ENCODE measurements at regions not wholly inside any gene's neighbourhood (a gene's known extent, or its start where the extent isn't known, plus 50 kb on each side); places are given as distances from the start of the nearest gene placed in this dataset.

DNA sequence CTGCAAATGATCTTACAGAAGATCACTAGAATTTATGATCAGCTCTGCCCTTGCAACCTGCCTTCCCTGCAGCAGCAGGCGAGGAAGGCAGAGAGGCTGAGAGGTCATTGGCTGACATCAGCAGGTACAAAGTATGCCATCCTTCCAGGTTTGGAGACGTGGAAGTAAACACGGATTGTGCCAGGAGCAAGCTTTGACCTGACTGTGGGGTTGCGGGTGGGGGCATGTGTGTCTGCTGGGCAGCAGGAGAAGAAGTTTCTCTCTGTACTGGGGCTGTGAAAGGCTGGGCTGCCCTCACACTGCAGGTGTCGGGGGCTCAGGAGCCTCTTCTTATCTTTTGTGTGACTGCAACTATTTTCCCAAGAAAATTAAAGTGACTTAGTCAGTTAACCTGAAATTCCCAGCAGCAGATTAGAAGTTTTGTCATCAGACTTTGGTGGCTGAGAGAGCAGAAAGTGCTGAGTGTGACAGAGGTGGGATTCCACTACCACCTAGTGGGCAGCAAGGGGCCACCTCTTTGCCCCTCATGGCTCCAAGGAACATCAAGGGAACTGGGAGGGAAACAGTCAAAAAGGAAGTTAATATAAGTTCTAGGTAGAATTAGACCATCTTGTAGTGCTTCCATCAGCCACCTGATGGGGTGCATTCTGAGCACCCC is 565.9 kb downstream of the ETS1 start:
- no peak overlapping the region for H3K4me3 ChIP-seq (ENCODE audit: low read depth, low read length)
- no peak for DNase-seq (ENCODE audit: low read depth)
- TF ChIP-seq, protein P1, sequence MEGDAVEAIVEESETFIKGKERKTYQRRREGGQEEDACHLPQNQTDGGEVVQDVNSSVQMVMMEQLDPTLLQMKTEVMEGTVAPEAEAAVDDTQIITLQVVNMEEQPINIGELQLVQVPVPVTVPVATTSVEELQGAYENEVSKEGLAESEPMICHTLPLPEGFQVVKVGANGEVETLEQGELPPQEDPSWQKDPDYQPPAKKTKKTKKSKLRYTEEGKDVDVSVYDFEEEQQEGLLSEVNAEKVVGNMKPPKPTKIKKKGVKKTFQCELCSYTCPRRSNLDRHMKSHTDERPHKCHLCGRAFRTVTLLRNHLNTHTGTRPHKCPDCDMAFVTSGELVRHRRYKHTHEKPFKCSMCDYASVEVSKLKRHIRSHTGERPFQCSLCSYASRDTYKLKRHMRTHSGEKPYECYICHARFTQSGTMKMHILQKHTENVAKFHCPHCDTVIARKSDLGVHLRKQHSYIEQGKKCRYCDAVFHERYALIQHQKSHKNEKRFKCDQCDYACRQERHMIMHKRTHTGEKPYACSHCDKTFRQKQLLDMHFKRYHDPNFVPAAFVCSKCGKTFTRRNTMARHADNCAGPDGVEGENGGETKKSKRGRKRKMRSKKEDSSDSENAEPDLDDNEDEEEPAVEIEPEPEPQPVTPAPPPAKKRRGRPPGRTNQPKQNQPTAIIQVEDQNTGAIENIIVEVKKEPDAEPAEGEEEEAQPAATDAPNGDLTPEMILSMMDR (IDR thresholded peaks at IDR 0.05; ENCODE audit: insufficient read depth, low read depth, low read length): peak; percentile 38

DNA sequence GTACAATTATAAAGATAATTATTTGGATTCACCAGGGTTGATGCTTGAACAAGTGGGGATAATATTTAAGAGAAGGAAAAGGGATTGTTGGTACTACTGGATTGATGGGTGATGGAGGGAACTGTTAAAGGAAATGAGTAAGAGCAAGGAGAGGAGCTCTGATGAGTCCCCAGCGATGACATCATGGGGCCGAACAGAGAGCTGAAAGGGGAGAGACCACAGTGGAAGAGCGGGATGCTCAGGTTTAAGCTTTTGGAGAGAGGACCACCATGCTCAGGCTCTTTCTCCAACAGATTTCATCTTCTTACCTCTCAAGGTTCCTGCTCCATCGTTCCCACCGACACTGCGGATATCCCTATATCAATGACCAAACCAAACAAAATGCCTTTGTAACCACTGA is 568.7 kb downstream of the ETS1 start:
- H3K4me3 ChIP-seq (ENCODE audit: low read depth, low read length): no peak overlapping the region
- DNase-seq (ENCODE audit: low read depth): no peak
- TF ChIP-seq, protein P1 (IDR thresholded peaks at IDR 0.05; ENCODE audit: insufficient read depth, low read depth, low read length): no peak

DNA sequence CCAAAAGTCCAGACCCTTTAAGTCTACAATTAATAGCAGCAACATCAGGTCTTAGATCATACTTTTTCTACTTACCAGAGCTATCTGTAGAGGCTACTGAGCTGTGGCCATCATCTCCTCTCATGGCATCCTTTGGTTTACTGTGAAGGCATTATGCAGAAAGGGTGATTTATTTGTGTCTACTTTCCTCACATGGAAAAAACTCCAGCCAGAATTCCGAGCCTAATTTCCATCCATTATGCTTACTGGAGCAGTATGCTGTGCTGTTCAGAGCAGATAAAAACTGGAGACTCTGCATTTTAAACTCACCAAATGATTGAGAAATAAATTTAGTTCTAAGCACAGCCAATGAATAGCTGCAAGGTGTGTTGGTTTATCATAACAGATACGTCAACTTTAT is 581.8 kb downstream of the ETS1 start:
- TF ChIP-seq, protein P1 (IDR thresholded peaks at IDR 0.05; ENCODE audit: insufficient read depth, low read depth, low read length): no peak
- no peak overlapping the region for H3K4me3 ChIP-seq (ENCODE audit: low read depth, low read length)
- no peak for DNase-seq (ENCODE audit: low read depth)

DNA sequence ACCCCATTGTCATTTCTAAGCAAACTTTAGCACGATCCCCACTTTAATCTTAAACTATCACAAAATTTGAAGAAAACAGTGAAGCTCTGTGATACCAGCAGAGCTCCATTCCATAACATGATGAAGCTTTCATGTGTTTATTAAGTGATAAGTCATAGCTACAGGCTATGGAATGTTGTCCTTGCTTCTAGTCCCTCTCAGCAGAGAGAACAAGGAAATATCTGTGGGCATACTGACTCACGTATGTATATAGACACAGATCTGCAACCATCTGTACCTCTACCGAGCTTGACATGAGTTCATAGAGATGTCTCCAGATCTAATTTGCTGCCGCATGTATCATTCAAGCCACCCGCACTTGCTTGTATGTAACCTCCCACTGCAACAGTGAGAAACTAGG is 588.9 kb downstream of the ETS1 start:
- no peak overlapping the region for H3K4me3 ChIP-seq (ENCODE audit: low read depth, low read length)
- TF ChIP-seq, protein P1 (IDR thresholded peaks at IDR 0.05; ENCODE audit: insufficient read depth, low read depth, low read length): no peak
- DNase-seq (ENCODE audit: low read depth): no peak

DNA sequence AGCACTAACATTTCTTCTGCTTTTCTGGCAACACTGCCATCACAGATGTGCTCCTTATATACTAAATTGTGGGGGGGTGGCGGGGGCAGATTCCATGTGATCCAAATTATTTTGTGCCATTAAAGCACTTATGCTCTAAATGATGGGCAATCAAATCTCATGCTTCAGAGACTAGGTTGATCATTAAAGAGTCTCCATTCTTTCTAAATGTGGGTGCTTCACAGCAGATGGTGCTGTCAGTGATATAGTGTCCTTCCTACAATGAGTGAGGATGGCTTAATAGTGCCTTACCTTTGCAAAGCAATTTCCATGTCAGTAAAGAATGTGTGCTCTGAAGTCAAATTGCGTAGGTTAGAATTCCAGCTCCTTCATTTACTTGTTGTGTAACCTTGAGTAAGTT is 589.8 kb downstream of the ETS1 start:
- no peak overlapping the region for H3K4me3 ChIP-seq (ENCODE audit: low read depth, low read length)
- TF ChIP-seq, protein P1 (IDR thresholded peaks at IDR 0.05; ENCODE audit: insufficient read depth, low read depth, low read length): no peak
- DNase-seq (ENCODE audit: low read depth): no peak

DNA sequence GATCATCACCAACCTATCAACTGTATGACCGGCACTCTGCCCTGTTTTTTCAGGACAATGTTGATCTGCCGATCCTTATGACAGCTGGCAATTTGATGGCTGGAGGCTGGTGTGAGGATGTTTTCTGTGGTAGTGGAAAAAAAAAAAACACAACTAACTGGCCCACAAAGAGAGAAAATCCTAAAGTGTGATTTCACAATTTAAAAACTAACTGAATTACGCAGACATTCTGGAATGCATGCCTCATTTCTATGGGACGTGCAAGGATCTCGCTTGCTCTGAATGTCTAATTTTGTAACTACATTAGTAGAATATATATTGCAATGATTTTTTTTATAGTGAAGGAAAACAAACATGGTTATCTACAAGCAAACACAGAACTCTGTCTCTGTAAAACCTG is 590.5 kb downstream of the ETS1 start:
- no peak for DNase-seq (ENCODE audit: low read depth)
- TF ChIP-seq, protein P1 (IDR thresholded peaks at IDR 0.05; ENCODE audit: insufficient read depth, low read depth, low read length): no peak
- no peak overlapping the region for H3K4me3 ChIP-seq (ENCODE audit: low read depth, low read length)

DNA sequence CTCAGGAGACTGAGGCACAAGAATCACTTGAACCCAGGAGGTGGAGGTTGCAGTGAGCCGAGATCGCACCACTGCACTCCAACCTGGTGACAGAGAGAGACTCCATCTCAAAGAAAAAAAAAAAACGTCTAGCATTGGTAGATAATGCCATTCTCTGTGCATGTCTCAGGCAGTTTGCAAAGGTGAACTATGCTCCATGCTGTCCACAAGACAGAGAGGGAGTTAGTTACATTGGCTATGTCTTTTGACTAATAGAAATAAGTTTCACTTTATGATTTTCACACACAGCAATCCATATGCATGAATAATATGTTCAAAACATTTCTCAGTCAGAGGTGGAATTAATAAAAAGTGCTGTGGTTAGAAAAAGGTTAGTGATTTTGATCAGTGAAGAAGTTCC is 591.4 kb downstream of the ETS1 start:
- no peak overlapping the region for H3K4me3 ChIP-seq (ENCODE audit: low read depth, low read length)
- DNase-seq (ENCODE audit: low read depth): no peak
- TF ChIP-seq, protein P1 (IDR thresholded peaks at IDR 0.05; ENCODE audit: insufficient read depth, low read depth, low read length): no peak

Measured in fibroblast of villous mesenchyme (primary cell).